WTC11 (cell line): ENCODE measurements at regions not wholly inside any gene's neighbourhood (a gene's known extent, or its start where the extent isn't known, plus 50 kb on each side); places are given as distances from the start of the nearest gene placed in this dataset.

ENCODE experiments used
- ATAC-seq: fragments of 200-7000 bp; cut with Tn5 transposase; 2 replicates; pipeline ENCODE4 v1.10.0; 2021; ENCODE audit warnings: mild to moderate bottlenecking, moderate library complexity
- CTCF ChIA-PET: fragments of 300-600 bp; sonication (Branson Sonifier 250); formaldehyde crosslinking; loops from one replicate; lab custom pipeline; 2021; ENCODE audit warnings: antibody characterized with exemption; lab: Charles Lee
- POLR2A ChIA-PET: fragments of 350-600 bp; sonication (Branson Sonifier 250); formaldehyde crosslinking; loops from one replicate; lab custom pipeline; 2021; ENCODE audit warnings: antibody characterized with exemption; lab: Charles Lee
- DNase-seq: peaks from one replicate; pipeline ENCODE4 v3.0.0; 2021; ENCODE audit warnings: low spot score
- H3K27ac Mint-ChIP-seq: 2 replicates; pipeline ENCODE4 v1.8.0; 2021; ENCODE audit warnings: mixed read lengths
- H3K27me3 Mint-ChIP-seq: 2 replicates; pipeline ENCODE4 v1.8.0; 2021; ENCODE audit warnings: low read depth, mild to moderate bottlenecking, moderate library complexity, mixed read lengths
- H3K36me3 Mint-ChIP-seq: 2 replicates; pipeline ENCODE4 v1.8.0; 2021; ENCODE audit warnings: mixed read lengths
- H3K4me1 Mint-ChIP-seq: 2 replicates; pipeline ENCODE4 v1.8.0; 2022; ENCODE audit warnings: mixed read lengths
- H3K4me3 Mint-ChIP-seq: 2 replicates; pipeline ENCODE4 v1.8.0; 2021; ENCODE audit warnings: mild to moderate bottlenecking, moderate library complexity, mixed read lengths
- H3K9me3 Mint-ChIP-seq: 2 replicates; pipeline ENCODE4 v1.8.0; 2021; ENCODE audit warnings: mixed read lengths
- CBFB ChIP-seq: sonication (generic); formaldehyde crosslinking; IDR thresholded peaks from 2 replicates; pipeline ENCODE4 v1.8.1; 2022; ENCODE audit warnings: mild to moderate bottlenecking, low read depth, missing genetic modification reagents
- CREB1 ChIP-seq: sonication (generic); formaldehyde crosslinking; IDR thresholded peaks from 2 replicates; pipeline ENCODE4 v1.8.0; 2023; ENCODE audit warnings: mild to moderate bottlenecking, missing genetic modification reagents
- JUN ChIP-seq: sonication (generic); formaldehyde crosslinking; IDR thresholded peaks from 2 replicates; pipeline ENCODE4 v1.8.0; 2023; ENCODE audit warnings: mild to moderate bottlenecking, missing genetic modification reagents
- NFYB ChIP-seq: sonication (generic); formaldehyde crosslinking; conservative IDR thresholded peaks from 2 replicates; pipeline ENCODE4 v1.8.0; 2022; ENCODE audit warnings: low read depth, missing genetic modification reagents
- OVOL2 ChIP-seq: fragments of 250-450 bp; sonication (Bioruptor Pico); IDR thresholded peaks from 2 replicates; pipeline ENCODE4 v1.9.0; 2021; ENCODE audit warnings: mild to moderate bottlenecking, borderline replicate concordance
- TEAD4 ChIP-seq: sonication (generic); formaldehyde crosslinking; IDR thresholded peaks from 2 replicates; pipeline ENCODE4 v1.8.0; 2022; ENCODE audit warnings: mild to moderate bottlenecking, missing genetic modification reagents
- TP53 ChIP-seq: sonication (generic); formaldehyde crosslinking; IDR thresholded peaks from 2 replicates; pipeline ENCODE4 v1.8.1; 2023; ENCODE audit warnings: mild to moderate bottlenecking, missing genetic modification reagents
- ZNF416 ChIP-seq: fragments of 250-450 bp; sonication (Bioruptor Pico); IDR thresholded peaks from 2 replicates; pipeline ENCODE4 v1.9.0; 2021; ENCODE audit warnings: mild to moderate bottlenecking, inconsistent platforms
- ZNF671 ChIP-seq: fragments of 250-450 bp; sonication (Bioruptor Pico); IDR thresholded peaks from 2 replicates; pipeline ENCODE4 v1.8.0; 2021; ENCODE audit warnings: mild to moderate bottlenecking
- TF ChIP-seq, protein P1 (sequence below): fragments of 200-600 bp; IDR thresholded peaks from 2 replicates; pipeline ENCODE4 v1.8.0; 2022; ENCODE audit warnings: antibody characterized with exemption
- TF ChIP-seq, protein P2 (sequence below): sonication (generic); formaldehyde crosslinking; IDR thresholded peaks from 2 replicates; pipeline ENCODE4 v1.8.1; 2023; ENCODE audit warnings: mild to moderate bottlenecking, missing genetic modification reagents, borderline replicate concordance
- TF ChIP-seq, protein P3 (sequence below): fragments of 250-450 bp; sonication (Bioruptor Pico); IDR thresholded peaks from 2 replicates; pipeline ENCODE4 v2.1.2; 2022; ENCODE audit warnings: mild to moderate bottlenecking, moderate library complexity
- TF ChIP-seq, protein P4 (sequence below): fragments of 250-450 bp; sonication (Bioruptor Pico); conservative IDR thresholded peaks from 2 replicates; pipeline ENCODE4 v1.9.0; 2021; ENCODE audit warnings: mild to moderate bottlenecking
- TF ChIP-seq, protein P5 (sequence below): fragments of 250-450 bp; sonication (Bioruptor Pico); IDR thresholded peaks from 2 replicates; pipeline ENCODE4 v1.8.0; 2021; ENCODE audit warnings: mild to moderate bottlenecking
- TF ChIP-seq, protein P6 (sequence below): sonication (generic); formaldehyde crosslinking; IDR thresholded peaks from 2 replicates; pipeline ENCODE4 v1.8.1; 2023; ENCODE audit warnings: mild to moderate bottlenecking, moderate library complexity, missing genetic modification reagents
- TF ChIP-seq, protein P7 (sequence below): sonication (generic); formaldehyde crosslinking; IDR thresholded peaks from 2 replicates; pipeline ENCODE4 v1.8.1; 2022; ENCODE audit warnings: low read depth, mild to moderate bottlenecking, moderate library complexity, missing genetic modification reagents, borderline replicate concordance
- TF ChIP-seq, protein P8 (sequence below): sonication (generic); formaldehyde crosslinking; conservative IDR thresholded peaks from 2 replicates; pipeline ENCODE4 v1.8.1; 2022; ENCODE audit warnings: mild to moderate bottlenecking, missing genetic modification reagents

DNA sequence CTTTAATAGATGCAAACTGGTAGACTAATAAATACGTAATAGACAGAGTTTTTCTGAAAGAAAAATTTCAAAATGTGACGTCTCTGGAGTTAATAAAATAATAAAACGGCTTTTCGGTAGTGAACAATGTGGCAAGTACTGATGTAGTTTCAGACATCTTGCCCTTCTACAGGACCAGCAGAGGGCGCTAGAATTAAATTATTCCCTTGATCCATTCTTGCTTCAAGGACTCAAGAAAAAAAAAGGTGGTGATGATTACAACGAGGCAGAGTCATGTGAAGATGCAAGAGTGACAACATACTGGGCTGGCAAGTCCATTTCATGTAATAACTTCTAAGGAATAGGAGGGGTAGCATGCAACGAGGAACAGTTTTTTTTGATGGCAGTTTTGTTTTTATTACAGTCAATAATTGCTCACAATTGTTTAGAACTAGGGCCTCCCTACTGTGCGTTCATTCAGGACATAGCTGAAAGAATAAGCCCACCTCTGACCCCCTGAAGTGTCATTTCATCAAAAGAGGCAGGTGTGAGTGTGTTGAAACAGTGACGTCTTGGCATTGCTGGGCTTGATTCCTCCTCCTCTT is 101.0 kb upstream of the GZMB start:
- H3K9me3 Mint-ChIP-seq, result peaks cover 15% of the 10 kb centered on the region
- CTCF ChIA-PET, result interaction anchor here (1.3 to 2.5 kb wide), 5 partner anchors 25 to 668 kb away, joined by 3 to 17 read pairs (median 7); no protein-coding TSS in a partner anchor
- no peaks in the 10 kb centered on the region for H3K36me3 Mint-ChIP-seq
- ATAC-seq, result peak; percentile 78
- no peak for TF ChIP-seq ZNF671 (CRISPR knock-in tag)
- TF ChIP-seq, protein P1, sequence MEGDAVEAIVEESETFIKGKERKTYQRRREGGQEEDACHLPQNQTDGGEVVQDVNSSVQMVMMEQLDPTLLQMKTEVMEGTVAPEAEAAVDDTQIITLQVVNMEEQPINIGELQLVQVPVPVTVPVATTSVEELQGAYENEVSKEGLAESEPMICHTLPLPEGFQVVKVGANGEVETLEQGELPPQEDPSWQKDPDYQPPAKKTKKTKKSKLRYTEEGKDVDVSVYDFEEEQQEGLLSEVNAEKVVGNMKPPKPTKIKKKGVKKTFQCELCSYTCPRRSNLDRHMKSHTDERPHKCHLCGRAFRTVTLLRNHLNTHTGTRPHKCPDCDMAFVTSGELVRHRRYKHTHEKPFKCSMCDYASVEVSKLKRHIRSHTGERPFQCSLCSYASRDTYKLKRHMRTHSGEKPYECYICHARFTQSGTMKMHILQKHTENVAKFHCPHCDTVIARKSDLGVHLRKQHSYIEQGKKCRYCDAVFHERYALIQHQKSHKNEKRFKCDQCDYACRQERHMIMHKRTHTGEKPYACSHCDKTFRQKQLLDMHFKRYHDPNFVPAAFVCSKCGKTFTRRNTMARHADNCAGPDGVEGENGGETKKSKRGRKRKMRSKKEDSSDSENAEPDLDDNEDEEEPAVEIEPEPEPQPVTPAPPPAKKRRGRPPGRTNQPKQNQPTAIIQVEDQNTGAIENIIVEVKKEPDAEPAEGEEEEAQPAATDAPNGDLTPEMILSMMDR, result peak; percentile 56
- TF ChIP-seq, protein P2, sequence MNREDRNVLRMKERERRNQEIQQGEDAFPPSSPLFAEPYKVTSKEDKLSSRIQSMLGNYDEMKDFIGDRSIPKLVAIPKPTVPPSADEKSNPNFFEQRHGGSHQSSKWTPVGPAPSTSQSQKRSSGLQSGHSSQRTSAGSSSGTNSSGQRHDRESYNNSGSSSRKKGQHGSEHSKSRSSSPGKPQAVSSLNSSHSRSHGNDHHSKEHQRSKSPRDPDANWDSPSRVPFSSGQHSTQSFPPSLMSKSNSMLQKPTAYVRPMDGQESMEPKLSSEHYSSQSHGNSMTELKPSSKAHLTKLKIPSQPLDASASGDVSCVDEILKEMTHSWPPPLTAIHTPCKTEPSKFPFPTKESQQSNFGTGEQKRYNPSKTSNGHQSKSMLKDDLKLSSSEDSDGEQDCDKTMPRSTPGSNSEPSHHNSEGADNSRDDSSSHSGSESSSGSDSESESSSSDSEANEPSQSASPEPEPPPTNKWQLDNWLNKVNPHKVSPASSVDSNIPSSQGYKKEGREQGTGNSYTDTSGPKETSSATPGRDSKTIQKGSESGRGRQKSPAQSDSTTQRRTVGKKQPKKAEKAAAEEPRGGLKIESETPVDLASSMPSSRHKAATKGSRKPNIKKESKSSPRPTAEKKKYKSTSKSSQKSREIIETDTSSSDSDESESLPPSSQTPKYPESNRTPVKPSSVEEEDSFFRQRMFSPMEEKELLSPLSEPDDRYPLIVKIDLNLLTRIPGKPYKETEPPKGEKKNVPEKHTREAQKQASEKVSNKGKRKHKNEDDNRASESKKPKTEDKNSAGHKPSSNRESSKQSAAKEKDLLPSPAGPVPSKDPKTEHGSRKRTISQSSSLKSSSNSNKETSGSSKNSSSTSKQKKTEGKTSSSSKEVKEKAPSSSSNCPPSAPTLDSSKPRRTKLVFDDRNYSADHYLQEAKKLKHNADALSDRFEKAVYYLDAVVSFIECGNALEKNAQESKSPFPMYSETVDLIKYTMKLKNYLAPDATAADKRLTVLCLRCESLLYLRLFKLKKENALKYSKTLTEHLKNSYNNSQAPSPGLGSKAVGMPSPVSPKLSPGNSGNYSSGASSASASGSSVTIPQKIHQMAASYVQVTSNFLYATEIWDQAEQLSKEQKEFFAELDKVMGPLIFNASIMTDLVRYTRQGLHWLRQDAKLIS (CRISPR knock-in tag), result no peak
- peaks cover 18% of the 10 kb centered on the region for H3K4me1 Mint-ChIP-seq
- H3K4me3 Mint-ChIP-seq, result no peak overlapping the region
- POLR2A ChIA-PET, result no interaction called here
- no peaks in the 10 kb centered on the region; the same call in 1 of the 2 replicates for H3K27me3 Mint-ChIP-seq
- DNase-seq, result peak; percentile 17
- no peak overlapping the region for H3K27ac Mint-ChIP-seq

DNA sequence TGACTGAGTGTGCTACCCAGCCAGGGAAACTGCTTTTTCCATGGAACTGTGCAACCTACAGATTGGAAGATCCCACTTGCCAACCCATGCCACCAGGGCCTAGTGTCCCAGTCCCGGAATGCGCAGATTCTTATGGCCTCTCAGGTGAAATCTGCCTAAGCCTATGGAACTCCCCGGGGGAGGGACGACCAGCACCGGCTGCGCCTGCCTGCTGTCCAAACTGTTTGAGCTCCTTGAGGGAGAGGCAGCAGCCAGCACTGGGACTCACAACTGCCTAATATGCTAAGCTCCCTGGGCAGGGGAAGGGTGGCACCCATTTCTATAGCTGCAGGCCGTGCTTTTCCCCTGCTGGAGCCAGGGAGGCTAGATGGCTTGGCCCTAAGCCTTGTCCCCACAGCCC is 92.5 kb upstream of the GZMB start:
- DNase-seq, result no peak
- no peaks in the 10 kb centered on the region for H3K27me3 Mint-ChIP-seq
- H3K36me3 Mint-ChIP-seq, result peaks cover 2% of the 10 kb centered on the region; the same call in 1 of the 2 replicates
- POLR2A ChIA-PET, result no interaction called here
- TF ChIP-seq, protein P3, sequence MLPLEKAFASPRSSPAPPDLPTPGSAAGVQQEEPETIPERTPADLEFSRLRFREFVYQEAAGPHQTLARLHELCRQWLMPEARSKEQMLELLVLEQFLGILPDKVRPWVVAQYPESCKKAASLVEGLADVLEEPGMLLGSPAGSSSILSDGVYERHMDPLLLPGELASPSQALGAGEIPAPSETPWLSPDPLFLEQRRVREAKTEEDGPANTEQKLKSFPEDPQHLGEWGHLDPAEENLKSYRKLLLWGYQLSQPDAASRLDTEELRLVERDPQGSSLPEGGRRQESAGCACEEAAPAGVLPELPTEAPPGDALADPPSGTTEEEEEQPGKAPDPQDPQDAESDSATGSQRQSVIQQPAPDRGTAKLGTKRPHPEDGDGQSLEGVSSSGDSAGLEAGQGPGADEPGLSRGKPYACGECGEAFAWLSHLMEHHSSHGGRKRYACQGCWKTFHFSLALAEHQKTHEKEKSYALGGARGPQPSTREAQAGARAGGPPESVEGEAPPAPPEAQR (CRISPR knock-in tag), result no peak
- TF ChIP-seq, protein P4, sequence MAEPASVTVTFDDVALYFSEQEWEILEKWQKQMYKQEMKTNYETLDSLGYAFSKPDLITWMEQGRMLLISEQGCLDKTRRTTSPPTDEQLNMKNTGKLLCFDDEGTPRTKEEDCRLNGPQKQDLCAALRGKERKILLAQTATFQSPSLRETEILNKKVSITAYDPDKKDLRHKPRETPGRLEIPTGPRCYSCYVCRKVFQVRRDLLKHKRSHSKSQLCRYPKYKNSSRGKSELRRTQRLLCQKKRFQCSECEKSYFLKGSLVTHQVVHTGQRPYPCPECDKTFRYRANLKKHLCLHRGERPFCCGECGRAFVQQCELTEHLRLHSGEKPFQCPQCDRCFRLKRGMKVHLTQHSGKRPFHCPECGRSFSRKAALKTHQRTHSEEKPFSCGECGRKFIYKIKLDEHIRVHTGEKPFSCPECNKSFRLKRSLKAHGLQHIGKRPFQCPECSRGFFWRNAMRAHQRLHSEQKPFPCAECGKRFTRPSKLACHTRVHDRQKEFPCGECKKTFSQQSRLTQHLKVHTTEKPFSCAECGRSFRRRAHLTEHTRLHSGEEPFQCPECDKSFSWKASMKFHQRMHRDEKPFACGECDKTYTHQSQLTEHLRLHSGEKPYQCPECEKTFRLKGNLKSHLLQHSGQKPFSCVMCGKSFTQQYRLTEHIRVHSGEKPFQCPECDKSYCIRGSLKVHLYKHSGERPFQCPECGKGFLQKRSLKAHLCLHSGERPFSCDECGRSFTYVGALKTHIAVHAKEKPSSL (CRISPR knock-in tag), result no peak
- no peak for TF ChIP-seq TP53
- TF ChIP-seq CREB1 (CRISPR knock-in tag), result no peak
- TF ChIP-seq, protein P5, sequence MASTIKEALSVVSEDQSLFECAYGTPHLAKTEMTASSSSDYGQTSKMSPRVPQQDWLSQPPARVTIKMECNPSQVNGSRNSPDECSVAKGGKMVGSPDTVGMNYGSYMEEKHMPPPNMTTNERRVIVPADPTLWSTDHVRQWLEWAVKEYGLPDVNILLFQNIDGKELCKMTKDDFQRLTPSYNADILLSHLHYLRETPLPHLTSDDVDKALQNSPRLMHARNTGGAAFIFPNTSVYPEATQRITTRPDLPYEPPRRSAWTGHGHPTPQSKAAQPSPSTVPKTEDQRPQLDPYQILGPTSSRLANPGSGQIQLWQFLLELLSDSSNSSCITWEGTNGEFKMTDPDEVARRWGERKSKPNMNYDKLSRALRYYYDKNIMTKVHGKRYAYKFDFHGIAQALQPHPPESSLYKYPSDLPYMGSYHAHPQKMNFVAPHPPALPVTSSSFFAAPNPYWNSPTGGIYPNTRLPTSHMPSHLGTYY (CRISPR knock-in tag), result no peak
- TF ChIP-seq TEAD4, result no peak
- TF ChIP-seq, all 79 proteins: peak for 0
- CTCF ChIA-PET, result interaction anchor here (1.3 to 1.9 kb wide), 3 partner anchors 16 to 331 kb away, joined by 4 to 10 read pairs (median 5); no protein-coding TSS in a partner anchor
- Mint-ChIP-seq H3K9me3 (peaks cover 34% of the 10 kb centered on the region), H3K4me1 (no peaks in the 10 kb centered on the region), H3K27ac (no peak overlapping the region), H3K4me3 (no peak overlapping the region)
- ATAC-seq, result no peak

DNA sequence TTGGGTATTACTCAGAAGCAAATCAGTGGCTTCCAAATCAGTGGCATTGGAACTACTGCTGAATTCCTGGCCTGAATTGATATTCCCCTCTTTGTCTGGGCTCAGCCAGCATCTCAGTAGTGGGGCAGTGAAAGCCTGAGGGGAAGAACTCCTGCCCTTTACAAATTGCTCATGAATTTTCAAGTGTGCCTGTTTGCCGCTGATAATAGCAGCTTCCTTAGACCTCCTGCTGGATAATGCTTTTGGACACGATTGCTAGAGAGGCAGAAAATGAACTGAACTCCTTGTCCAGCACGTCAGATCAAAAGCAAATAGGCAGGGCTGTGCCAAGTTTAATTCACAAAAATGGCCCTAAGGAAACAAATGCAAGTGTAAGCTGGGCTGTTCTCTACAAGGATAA is 91.3 kb upstream of the GZMB start:
- ChIA-PET CTCF (interaction anchor here (1.3 to 1.9 kb wide), 3 partner anchors 15 to 332 kb away, joined by 4 to 10 read pairs (median 5); no protein-coding TSS in a partner anchor), POLR2A (no interaction called here)
- H3K9me3 Mint-ChIP-seq, result peaks cover 27% of the 10 kb centered on the region
- ATAC-seq (no peak), DNase-seq (no peak)
- H3K4me1 Mint-ChIP-seq, result no peaks in the 10 kb centered on the region
- H3K4me3 Mint-ChIP-seq, result no peak overlapping the region
- no peak overlapping the region for H3K27ac Mint-ChIP-seq
- peaks cover 2% of the 10 kb centered on the region; the same call in 1 of the 2 replicates for H3K36me3 Mint-ChIP-seq
- no peaks in the 10 kb centered on the region for H3K27me3 Mint-ChIP-seq
- TF ChIP-seq JUN (CRISPR knock-in tag) (no peak), NFYB (no peak), OVOL2 (CRISPR knock-in tag) (no peak), CBFB (no peak), ZNF671 (CRISPR knock-in tag) (no peak), ZNF416 (no peak)
- TF ChIP-seq, protein P6, sequence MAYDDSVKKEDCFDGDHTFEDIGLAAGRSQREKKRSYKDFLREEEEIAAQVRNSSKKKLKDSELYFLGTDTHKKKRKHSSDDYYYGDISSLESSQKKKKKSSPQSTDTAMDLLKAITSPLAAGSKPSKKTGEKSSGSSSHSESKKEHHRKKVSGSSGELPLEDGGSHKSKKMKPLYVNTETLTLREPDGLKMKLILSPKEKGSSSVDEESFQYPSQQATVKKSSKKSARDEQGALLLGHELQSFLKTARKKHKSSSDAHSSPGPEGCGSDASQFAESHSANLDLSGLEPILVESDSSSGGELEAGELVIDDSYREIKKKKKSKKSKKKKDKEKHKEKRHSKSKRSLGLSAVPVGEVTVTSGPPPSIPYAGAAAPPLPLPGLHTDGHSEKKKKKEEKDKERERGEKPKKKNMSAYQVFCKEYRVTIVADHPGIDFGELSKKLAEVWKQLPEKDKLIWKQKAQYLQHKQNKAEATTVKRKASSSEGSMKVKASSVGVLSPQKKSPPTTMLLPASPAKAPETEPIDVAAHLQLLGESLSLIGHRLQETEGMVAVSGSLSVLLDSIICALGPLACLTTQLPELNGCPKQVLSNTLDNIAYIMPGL (CRISPR knock-in tag), result no peak
- TF ChIP-seq, protein P7, sequence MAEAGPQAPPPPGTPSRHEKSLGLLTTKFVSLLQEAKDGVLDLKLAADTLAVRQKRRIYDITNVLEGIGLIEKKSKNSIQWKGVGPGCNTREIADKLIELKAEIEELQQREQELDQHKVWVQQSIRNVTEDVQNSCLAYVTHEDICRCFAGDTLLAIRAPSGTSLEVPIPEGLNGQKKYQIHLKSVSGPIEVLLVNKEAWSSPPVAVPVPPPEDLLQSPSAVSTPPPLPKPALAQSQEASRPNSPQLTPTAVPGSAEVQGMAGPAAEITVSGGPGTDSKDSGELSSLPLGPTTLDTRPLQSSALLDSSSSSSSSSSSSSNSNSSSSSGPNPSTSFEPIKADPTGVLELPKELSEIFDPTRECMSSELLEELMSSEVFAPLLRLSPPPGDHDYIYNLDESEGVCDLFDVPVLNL (CRISPR knock-in tag), result no peak
- TF ChIP-seq, protein P8, sequence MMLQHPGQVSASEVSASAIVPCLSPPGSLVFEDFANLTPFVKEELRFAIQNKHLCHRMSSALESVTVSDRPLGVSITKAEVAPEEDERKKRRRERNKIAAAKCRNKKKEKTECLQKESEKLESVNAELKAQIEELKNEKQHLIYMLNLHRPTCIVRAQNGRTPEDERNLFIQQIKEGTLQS, result no peak
